HG03025 (cell line): ENCODE measurements at regions not wholly inside any gene's neighbourhood (a gene's known extent, or its start where the extent isn't known, plus 50 kb on each side); places are given as distances from the start of the nearest gene placed in this dataset.
"Not testable (repeated sequence)": the region's sequence is repeated elsewhere in the genome, so short reads cannot be mapped to it uniquely, and the experiment has no call there.

Experiments used
- ATAC-seq: cut with Tn5 transposase; IDR thresholded peaks from one replicate; pipeline ENCODE4 v1.9.1; 2021; ENCODE audit warnings: mild to moderate bottlenecking, moderate library complexity; ENCODE audit not compliant: unreplicated experiment, low FRiP score

- no peak for ATAC-seq
Observed at GRCh38 chr12:131550121-131550520, 160.8 kb upstream of the SFSWAP start.

GRCh38 chr12:131551675-131552491 lies 159.0 kb upstream of the SFSWAP start:
- ATAC-seq, result no peak

GRCh38 chr12:131552492-131552863 lies 158.4 kb upstream of the SFSWAP start:
- no peak for ATAC-seq

GRCh38 chr12:131553096-131553777 lies 157.7 kb upstream of the SFSWAP start:
- no peak for ATAC-seq

GRCh38 chr12:131555197-131555846 lies 155.6 kb upstream of the SFSWAP start:
- no peak for ATAC-seq

GRCh38 chr12:131555866-131556265 lies 155.0 kb upstream of the SFSWAP start:
- no peak for ATAC-seq

GRCh38 chr12:131557078-131557709 lies 153.7 kb upstream of the SFSWAP start:
- ATAC-seq, result no peak

GRCh38 chr12:131559517-131560516 lies 151.1 kb upstream of the SFSWAP start:
- ATAC-seq, result no peak

- ATAC-seq, result no peak
Observed at GRCh38 chr12:131561051-131561450, 149.8 kb upstream of the SFSWAP start.

- ATAC-seq, result no peak
Observed at GRCh38 chr12:131561891-131562684, 148.8 kb upstream of the SFSWAP start.

- ATAC-seq, result not testable (repeated sequence)
Observed at GRCh38 chr12:131564138-131564727, 146.7 kb upstream of the SFSWAP start.

GRCh38 chr12:131564845-131565244 lies 146.0 kb upstream of the SFSWAP start:
- ATAC-seq, result no peak

- ATAC-seq, result no peak
Observed at GRCh38 chr12:131565267-131566015, 145.4 kb upstream of the SFSWAP start.

GRCh38 chr12:131568336-131568735 lies 142.6 kb upstream of the SFSWAP start:
- ATAC-seq, result no peak

- ATAC-seq, result no peak
Observed at GRCh38 chr12:131570596-131570995, 140.3 kb upstream of the SFSWAP start.

GRCh38 chr12:131571827-131572226 lies 139.1 kb upstream of the SFSWAP start:
- ATAC-seq, result no peak

GRCh38 chr12:131572626-131573025 lies 138.3 kb upstream of the SFSWAP start:
- no peak for ATAC-seq
